SK-N-SH (cell line): ENCODE measurements at regions not wholly inside any gene's neighbourhood (a gene's known extent, or its start where the extent isn't known, plus 50 kb on each side); places are given as distances from the start of the nearest gene placed in this dataset.

Experiments
- MEF2A ChIP-seq: IDR thresholded peaks from 2 replicates; pipeline ENCODE4 v1.4.0; 2012; ENCODE audit warnings: low read depth, borderline replicate concordance
- RCOR1 ChIP-seq: fragments of 150-350 bp; IDR thresholded peaks from 2 replicates; pipeline ENCODE4 v1.6.1; 2017; ENCODE audit warnings: antibody characterized with exemption, low read length
- SMC3 ChIP-seq: IDR thresholded peaks from 2 replicates; pipeline ENCODE4 v1.6.1; 2012; ENCODE audit warnings: low read depth, low read length, improper control_type of control experiment
- TF ChIP-seq, protein P1 (sequence below): fragments of 200-600 bp; sonication (generic); IDR thresholded peaks from 2 replicates; pipeline ENCODE4 v1.6.1; 2017; ENCODE audit warnings: antibody characterized with exemption, mild to moderate bottlenecking, moderate library complexity

DNA sequence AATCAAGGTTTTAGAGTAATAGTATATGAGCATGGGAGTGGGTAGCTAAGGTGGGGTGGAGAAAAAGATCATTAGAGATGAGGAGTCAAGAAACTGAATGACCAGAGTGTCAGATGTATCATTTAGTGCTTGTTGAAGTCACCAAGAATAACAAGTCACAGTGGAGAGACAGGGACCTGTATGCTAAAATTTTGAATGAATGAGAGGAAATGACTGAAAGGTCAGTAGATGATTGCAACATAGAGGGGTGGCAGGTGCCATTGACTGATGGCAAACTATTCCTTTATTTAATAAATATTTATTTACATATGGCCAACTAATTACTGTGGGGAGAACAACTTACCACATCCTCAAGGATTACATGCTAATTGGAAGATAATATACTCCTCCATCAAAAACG, 75.0 kb upstream of the ANKRD28 start:
- TF ChIP-seq MEF2A (no peak), RCOR1 (no peak), SMC3 (no peak)
- TF ChIP-seq, protein P1, sequence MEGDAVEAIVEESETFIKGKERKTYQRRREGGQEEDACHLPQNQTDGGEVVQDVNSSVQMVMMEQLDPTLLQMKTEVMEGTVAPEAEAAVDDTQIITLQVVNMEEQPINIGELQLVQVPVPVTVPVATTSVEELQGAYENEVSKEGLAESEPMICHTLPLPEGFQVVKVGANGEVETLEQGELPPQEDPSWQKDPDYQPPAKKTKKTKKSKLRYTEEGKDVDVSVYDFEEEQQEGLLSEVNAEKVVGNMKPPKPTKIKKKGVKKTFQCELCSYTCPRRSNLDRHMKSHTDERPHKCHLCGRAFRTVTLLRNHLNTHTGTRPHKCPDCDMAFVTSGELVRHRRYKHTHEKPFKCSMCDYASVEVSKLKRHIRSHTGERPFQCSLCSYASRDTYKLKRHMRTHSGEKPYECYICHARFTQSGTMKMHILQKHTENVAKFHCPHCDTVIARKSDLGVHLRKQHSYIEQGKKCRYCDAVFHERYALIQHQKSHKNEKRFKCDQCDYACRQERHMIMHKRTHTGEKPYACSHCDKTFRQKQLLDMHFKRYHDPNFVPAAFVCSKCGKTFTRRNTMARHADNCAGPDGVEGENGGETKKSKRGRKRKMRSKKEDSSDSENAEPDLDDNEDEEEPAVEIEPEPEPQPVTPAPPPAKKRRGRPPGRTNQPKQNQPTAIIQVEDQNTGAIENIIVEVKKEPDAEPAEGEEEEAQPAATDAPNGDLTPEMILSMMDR, result no peak
